ENCODE measurements at regions not wholly inside any gene's neighbourhood (a gene's known extent, or its start where the extent isn't known, plus 50 kb on each side); places are given as distances from the start of the nearest gene placed in this dataset.

GRCh38 chr5:175808711-175809110 lies 62.7 kb upstream of the CPLX2 start:
- TF ChIP-seq EP300 (IDR thresholded peaks at IDR 0.05) (no peak), CTCF (IDR thresholded peaks at IDR 0.05) (no peak), POLR2AphosphoS5 (IDR thresholded peaks at IDR 0.05) (no peak), POLR2A (IDR thresholded peaks at IDR 0.05) (no peak)

All from sigmoid colon (tissue), 4 donors.